A673 (cell line): ENCODE measurements at regions not wholly inside any gene's neighbourhood (a gene's known extent, or its start where the extent isn't known, plus 50 kb on each side); places are given as distances from the start of the nearest gene placed in this dataset.

ENCODE experiments used
- BruUV-seq: library from RNA; stranded (reverse); fragments of 400-500 nt; replicated peaks from 2 replicates; lab custom pipeline; 2021; lab: Mats Ljungman, UMichigan
- CTCF ChIA-PET: fragments of 300-600 bp; sonication (Branson Sonifier 250); formaldehyde crosslinking; loops from one replicate; lab custom pipeline; 2022; ENCODE audit warnings: antibody characterized with exemption; lab: Charles Lee
- POLR2A ChIA-PET: fragments of 300-600 bp; sonication (Branson Sonifier 250); formaldehyde crosslinking; loops from one replicate; lab custom pipeline; 2022; ENCODE audit warnings: antibody characterized with exemption; ENCODE audit not compliant: low non-redundant PET; lab: Charles Lee
- DNase-seq: peaks from one replicate; pipeline ENCODE4 v3.0.0-alpha.2; 2015; ENCODE audit warnings: low spot score
- H3K27ac ChIP-seq: fragments of 200-600 bp; sonication (generic); 2 replicates; pipeline ENCODE4 v1.5.1; 2016; ENCODE audit warnings: mixed run types, low read depth, mild to moderate bottlenecking, mixed read lengths, antibody characterized with exemption, low read length; ENCODE audit not compliant: poor library complexity, severe bottlenecking
- H3K27me3 ChIP-seq: fragments of 200-600 bp; sonication (generic); replicated peaks from 2 replicates; pipeline ENCODE4 v1.6.1; 2017; ENCODE audit warnings: mixed run types, low read depth, mild to moderate bottlenecking, mixed read lengths, antibody characterized with exemption, low read length; ENCODE audit not compliant: insufficient read depth, poor library complexity
- H3K36me3 ChIP-seq: fragments of 200-600 bp; sonication (generic); 2 replicates; pipeline ENCODE4 v1.6.1; 2016; ENCODE audit warnings: mixed run types, mild to moderate bottlenecking, mixed read lengths, antibody characterized with exemption, low read length; ENCODE audit not compliant: insufficient read depth, poor library complexity, severe bottlenecking
- H3K4me1 ChIP-seq: fragments of 200-600 bp; sonication (generic); 2 replicates; pipeline ENCODE4 v1.6.1; 2017; ENCODE audit warnings: mixed run types, mild to moderate bottlenecking, mixed read lengths, antibody characterized with exemption, low read length; ENCODE audit not compliant: insufficient read depth, poor library complexity, severe bottlenecking
- H3K4me3 ChIP-seq: fragments of 200-600 bp; sonication (generic); 2 replicates; pipeline ENCODE4 v1.5.1; 2016; ENCODE audit warnings: low read depth, mixed run types, mild to moderate bottlenecking, mixed read lengths, low read length; ENCODE audit not compliant: poor library complexity, severe bottlenecking
- H3K9me3 ChIP-seq: fragments of 200-600 bp; sonication (generic); 2 replicates; pipeline ENCODE4 v1.6.1; 2016; ENCODE audit warnings: mixed run types, low read depth, mild to moderate bottlenecking, mixed read lengths, antibody characterized with exemption, low read length; ENCODE audit not compliant: poor library complexity, severe bottlenecking
- EZH2 ChIP-seq: fragments of 200-600 bp; sonication (generic); IDR thresholded peaks from 2 replicates; pipeline ENCODE4 v1.6.1; 2017; ENCODE audit warnings: borderline replicate concordance, low read depth, mild to moderate bottlenecking, mixed read lengths, antibody characterized with exemption, low read length; ENCODE audit not compliant: poor library complexity, severe bottlenecking
- intact Hi-C: fragments of 100-400 bp; cut with micrococcal nuclease; formaldehyde crosslinking; loops from one replicate; pipeline ENCODE4 v1.10.0; 2022; ENCODE audit not compliant: unreplicated experiment
- TF ChIP-seq, protein P1 (sequence below): fragments of 300-800, 200-600 bp; sonication (generic); conservative IDR thresholded peaks from 2 replicates; pipeline ENCODE4 v1.5.1; 2017; ENCODE audit warnings: low read depth, mild to moderate bottlenecking, antibody characterized with exemption, low read length, moderate library complexity, mixed read lengths

GRCh38 chr10:4639960-4640359 lies 186.0 kb upstream of the AKR1E2 start:
- Histone ChIP-seq H3K27me3 (no peaks in the 10 kb centered on the region), H3K27ac (no peak overlapping the region), H3K36me3 (no peaks in the 10 kb centered on the region), H3K9me3 (no peaks in the 10 kb centered on the region), H3K4me3 (no peak overlapping the region), H3K4me1 (no peaks in the 10 kb centered on the region)
- intact Hi-C loops: no loop called here
- TF ChIP-seq, protein P1, sequence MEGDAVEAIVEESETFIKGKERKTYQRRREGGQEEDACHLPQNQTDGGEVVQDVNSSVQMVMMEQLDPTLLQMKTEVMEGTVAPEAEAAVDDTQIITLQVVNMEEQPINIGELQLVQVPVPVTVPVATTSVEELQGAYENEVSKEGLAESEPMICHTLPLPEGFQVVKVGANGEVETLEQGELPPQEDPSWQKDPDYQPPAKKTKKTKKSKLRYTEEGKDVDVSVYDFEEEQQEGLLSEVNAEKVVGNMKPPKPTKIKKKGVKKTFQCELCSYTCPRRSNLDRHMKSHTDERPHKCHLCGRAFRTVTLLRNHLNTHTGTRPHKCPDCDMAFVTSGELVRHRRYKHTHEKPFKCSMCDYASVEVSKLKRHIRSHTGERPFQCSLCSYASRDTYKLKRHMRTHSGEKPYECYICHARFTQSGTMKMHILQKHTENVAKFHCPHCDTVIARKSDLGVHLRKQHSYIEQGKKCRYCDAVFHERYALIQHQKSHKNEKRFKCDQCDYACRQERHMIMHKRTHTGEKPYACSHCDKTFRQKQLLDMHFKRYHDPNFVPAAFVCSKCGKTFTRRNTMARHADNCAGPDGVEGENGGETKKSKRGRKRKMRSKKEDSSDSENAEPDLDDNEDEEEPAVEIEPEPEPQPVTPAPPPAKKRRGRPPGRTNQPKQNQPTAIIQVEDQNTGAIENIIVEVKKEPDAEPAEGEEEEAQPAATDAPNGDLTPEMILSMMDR: no peak
- TF ChIP-seq EZH2: no peak
- ChIA-PET POLR2A (no interaction called here), CTCF (no interaction called here)
- no TSS peak for BruUV-seq
- no peak for DNase-seq

DNA sequence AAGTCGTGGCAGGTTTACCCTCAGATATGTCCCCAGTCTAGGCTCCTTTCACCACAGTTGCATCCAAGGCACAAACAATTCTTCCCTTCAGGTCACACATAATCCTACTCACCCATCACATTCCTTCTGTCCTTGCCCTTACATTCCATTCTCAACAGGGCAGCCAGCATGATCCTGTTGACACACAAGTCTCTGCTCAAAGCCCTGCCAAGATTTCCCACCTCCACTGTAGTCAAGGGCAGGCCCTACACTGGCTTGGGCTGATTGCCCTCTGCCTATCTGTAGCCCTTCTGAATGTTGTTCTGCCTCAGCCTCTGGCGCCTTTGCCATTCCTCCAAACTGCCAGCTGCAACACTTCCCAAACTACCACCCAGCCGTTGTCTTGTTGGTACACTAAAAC lies 187.9 kb upstream of the AKR1E2 start:
- TF ChIP-seq, protein P1: no peak
- no peak for TF ChIP-seq EZH2
- H3K4me3 ChIP-seq: no peak overlapping the region
- POLR2A ChIA-PET: no interaction called here
- no peaks in the 10 kb centered on the region for H3K36me3 ChIP-seq
- CTCF ChIA-PET: no interaction called here
- H3K27me3 ChIP-seq: no peaks in the 10 kb centered on the region
- H3K9me3 ChIP-seq: no peaks in the 10 kb centered on the region
- H3K27ac ChIP-seq: no peak overlapping the region
- no peaks in the 10 kb centered on the region for H3K4me1 ChIP-seq
- DNase-seq: no peak
- BruUV-seq: no TSS peak
- intact Hi-C loops: no loop called here

DNA sequence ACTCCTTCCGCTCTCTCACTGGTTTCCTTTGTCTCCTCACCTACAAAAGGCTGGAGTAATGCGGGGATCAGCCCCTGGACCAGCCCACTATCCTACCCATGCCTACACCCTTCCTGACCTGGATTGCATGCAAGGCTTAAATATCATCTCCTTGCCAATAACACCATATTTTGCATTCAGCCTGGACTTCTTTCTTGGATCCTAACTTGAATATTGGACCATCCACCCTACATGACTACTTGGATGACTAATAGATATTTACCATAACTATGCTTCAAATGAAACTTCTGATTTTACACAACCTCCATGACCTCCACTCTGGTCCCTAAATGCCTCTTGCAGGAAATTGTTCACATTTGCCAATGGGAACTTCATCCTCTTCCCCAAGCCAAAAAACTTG lies 188.3 kb upstream of the AKR1E2 start:
- no peaks in the 10 kb centered on the region for H3K9me3 ChIP-seq
- CTCF ChIA-PET: no interaction called here
- no TSS peak for BruUV-seq

More for the DNA sequence above, 188.3 kb upstream of the AKR1E2 start:
- no peak for TF ChIP-seq EZH2
- TF ChIP-seq, protein P1: no peak
- intact Hi-C loops: no loop called here
- no peaks in the 10 kb centered on the region for H3K27me3 ChIP-seq
- H3K4me3 ChIP-seq: no peak overlapping the region
- H3K36me3 ChIP-seq: no peaks in the 10 kb centered on the region
- no peaks in the 10 kb centered on the region for H3K4me1 ChIP-seq
- DNase-seq: no peak
- no peak overlapping the region for H3K27ac ChIP-seq
- POLR2A ChIA-PET: no interaction called here
